Muscle layer of colon (tissue), 2 donors: ENCODE measurements at regions not wholly inside any gene's neighbourhood (a gene's known extent, or its start where the extent isn't known, plus 50 kb on each side); places are given as distances from the start of the nearest gene placed in this dataset.

ENCODE experiments used
- H3K27ac ChIP-seq: one replicate; pipeline ENCODE4 v1.7.0; 2013; ENCODE audit warnings: low read depth, mild to moderate bottlenecking, low read length, moderate library complexity
- H3K27me3 ChIP-seq, 2 donors: one replicate each; pipeline ENCODE4 v1.7.0; 2013; ENCODE audit warnings: low read length in 2 of 2, mild to moderate bottlenecking in 2 of 2; ENCODE audit not compliant: insufficient read depth in 2 of 2, control insufficient read depth in 1 of 2
- H3K36me3 ChIP-seq: one replicate; pipeline ENCODE4 v1.7.0; 2013; ENCODE audit warnings: mild to moderate bottlenecking, low read length; ENCODE audit not compliant: insufficient read depth
- H3K4me1 ChIP-seq: one replicate; pipeline ENCODE4 v1.7.0; 2013; ENCODE audit warnings: mild to moderate bottlenecking, low read length; ENCODE audit not compliant: insufficient read depth
- H3K4me3 ChIP-seq, 2 donors: one replicate each; pipeline ENCODE4 v1.7.0; 2013; ENCODE audit warnings: low read length in 2 of 2, low read depth in 1 of 2, mild to moderate bottlenecking in 1 of 2, moderate library complexity in 1 of 2
- H3K9ac ChIP-seq: one replicate; pipeline ENCODE4 v1.7.0; 2013; ENCODE audit warnings: low read length
- H3K9me3 ChIP-seq: one replicate; pipeline ENCODE4 v1.7.0; 2013; ENCODE audit warnings: mild to moderate bottlenecking, low read length
- donor health status: abdominal sarcoma.
- donor health status: Adenocarcinoma of cecum.

GRCh38 chr5:56367748-56368147 lies 134.6 kb upstream of the ANKRD55 start:
- no peaks in the 10 kb centered on the region for H3K36me3 ChIP-seq
- no peak overlapping the region for H3K27ac ChIP-seq
- no peaks in the 10 kb centered on the region for H3K4me1 ChIP-seq
- H3K27me3 ChIP-seq, result no peaks in the 10 kb centered on the region
- no peaks in the 10 kb centered on the region for H3K9me3 ChIP-seq
- no peak overlapping the region for H3K4me3 ChIP-seq
- H3K9ac ChIP-seq, result no peak overlapping the region

GRCh38 chr5:56366986-56367385 lies 133.9 kb upstream of the ANKRD55 start:
- no peak overlapping the region for H3K9ac ChIP-seq
- H3K4me1 ChIP-seq, result no peaks in the 10 kb centered on the region
- no peaks in the 10 kb centered on the region for H3K27me3 ChIP-seq
- H3K36me3 ChIP-seq, result no peaks in the 10 kb centered on the region
- H3K9me3 ChIP-seq, result no peaks in the 10 kb centered on the region
- no peak overlapping the region for H3K27ac ChIP-seq
- no peak overlapping the region for H3K4me3 ChIP-seq

DNA sequence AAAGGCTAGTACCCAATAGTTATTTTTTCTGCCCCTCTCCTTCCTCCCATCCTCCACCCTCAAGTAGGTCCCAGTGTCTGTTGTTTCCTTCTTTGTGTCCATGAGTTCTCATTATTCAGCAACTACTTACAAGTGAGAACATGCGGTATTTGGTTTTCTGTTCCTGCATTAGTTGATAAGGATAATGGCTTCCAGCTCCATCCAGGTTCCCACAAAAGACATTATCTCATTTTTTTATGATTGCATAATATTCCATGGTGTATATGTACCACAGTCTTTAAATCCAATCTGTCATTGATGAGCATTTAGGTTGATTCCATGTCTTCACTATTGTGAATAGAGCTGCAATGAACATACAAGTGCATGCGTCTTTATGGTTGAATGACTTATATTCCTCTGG lies 128.3 kb upstream of the ANKRD55 start:
- Histone ChIP-seq H3K9ac (no peak overlapping the region), H3K4me3 (no peak overlapping the region), H3K36me3 (no peaks in the 10 kb centered on the region), H3K4me1 (peaks cover 30% of the 10 kb centered on the region), H3K27me3 (no peaks in the 10 kb centered on the region), H3K9me3 (no peaks in the 10 kb centered on the region), H3K27ac (no peak overlapping the region)

DNA sequence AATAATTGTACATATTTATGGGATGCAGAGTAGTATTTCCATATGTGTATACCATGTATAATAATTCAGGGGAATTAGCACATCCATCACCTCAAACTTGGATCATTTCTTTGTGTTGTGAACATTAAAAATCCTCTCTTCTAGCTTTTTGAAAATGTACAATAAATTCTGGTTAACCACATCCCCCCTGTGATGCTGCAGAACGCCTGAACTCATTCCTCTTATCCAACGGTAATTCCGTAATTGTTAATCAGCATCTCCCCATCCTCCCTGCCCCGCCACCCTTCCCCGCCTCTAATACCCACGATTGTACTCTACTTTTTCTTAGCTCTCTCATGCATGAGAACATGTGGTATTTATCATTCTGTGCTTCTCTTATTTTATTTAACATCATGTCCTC lies 127.7 kb upstream of the ANKRD55 start:
- H3K36me3 ChIP-seq, result no peaks in the 10 kb centered on the region
- H3K9me3 ChIP-seq, result no peaks in the 10 kb centered on the region
- H3K9ac ChIP-seq, result no peak overlapping the region
- no peak overlapping the region for H3K27ac ChIP-seq
- H3K4me1 ChIP-seq, result peaks cover 32% of the 10 kb centered on the region
- H3K27me3 ChIP-seq, result no peaks in the 10 kb centered on the region
- H3K4me3 ChIP-seq, result no peak overlapping the region

- Histone ChIP-seq H3K27ac (no peak overlapping the region), H3K9me3 (no peaks in the 10 kb centered on the region), H3K27me3 (no peaks in the 10 kb centered on the region), H3K4me1 (peaks cover 32% of the 10 kb centered on the region), H3K4me3 (no peak overlapping the region), H3K9ac (no peak overlapping the region), H3K36me3 (no peaks in the 10 kb centered on the region)
These were observed 126.9 kb upstream of the ANKRD55 start for GRCh38 chr5:56359809-56360685.

DNA sequence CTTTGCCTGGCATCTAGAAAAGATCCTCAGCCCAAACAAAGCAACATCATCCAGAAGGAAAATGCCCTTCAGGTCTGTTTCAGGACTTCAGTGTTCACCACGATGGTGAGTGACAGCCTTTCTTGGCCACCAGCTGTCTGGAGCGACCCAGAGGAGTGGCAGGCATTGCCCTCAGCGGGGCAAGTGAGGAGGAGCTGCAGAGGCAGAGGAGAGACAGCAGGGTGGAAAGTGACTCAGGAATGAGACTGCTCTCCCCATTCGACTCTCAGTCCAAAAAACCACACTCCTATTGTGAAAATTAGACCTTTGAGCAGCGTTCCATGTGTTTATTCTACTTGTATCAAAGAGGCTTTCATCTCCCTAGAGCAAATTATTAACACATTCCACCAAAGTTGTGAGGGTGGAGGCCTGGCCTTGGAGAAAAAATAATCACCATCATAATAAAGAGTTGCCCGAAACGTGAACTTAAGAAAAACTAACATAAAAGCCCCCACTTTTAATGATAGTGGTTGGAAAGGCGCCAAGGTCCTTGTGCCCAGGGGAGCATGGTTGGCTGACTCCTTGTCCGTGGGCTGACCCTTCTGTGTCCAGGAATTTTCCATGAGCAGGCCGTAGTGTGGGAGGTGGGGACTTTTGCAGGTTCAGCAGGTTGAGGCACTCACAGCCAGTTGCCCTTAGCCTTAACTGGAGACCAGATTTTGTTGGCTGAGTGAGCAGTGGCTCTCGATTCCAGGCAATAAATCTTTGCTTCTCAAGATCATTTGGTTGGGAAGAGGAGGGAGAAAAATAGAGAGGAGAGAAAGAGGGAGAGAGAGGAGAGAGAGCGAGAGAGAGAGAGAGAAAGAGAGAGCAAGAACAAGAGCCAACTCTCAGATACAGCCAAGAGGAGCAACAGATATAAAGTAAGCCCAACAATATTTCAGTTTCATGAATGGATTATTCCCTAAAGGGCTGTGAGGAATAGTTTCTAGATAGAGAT lies 125.9 kb upstream of the ANKRD55 start:
- H3K4me3 ChIP-seq, result no peak overlapping the region
- H3K27me3 ChIP-seq, result no peaks in the 10 kb centered on the region
- H3K27ac ChIP-seq, result peak overlapping the region; percentile 20
- no peak overlapping the region for H3K9ac ChIP-seq
- peaks cover 32% of the 10 kb centered on the region for H3K4me1 ChIP-seq
- no peaks in the 10 kb centered on the region for H3K9me3 ChIP-seq
- no peaks in the 10 kb centered on the region for H3K36me3 ChIP-seq

GRCh38 chr5:56358046-56358445 lies 124.9 kb upstream of the ANKRD55 start:
- no peaks in the 10 kb centered on the region for H3K9me3 ChIP-seq
- peaks cover 32% of the 10 kb centered on the region for H3K4me1 ChIP-seq
- no peaks in the 10 kb centered on the region for H3K27me3 ChIP-seq
- H3K4me3 ChIP-seq, result no peak overlapping the region
- no peak overlapping the region for H3K9ac ChIP-seq
- H3K27ac ChIP-seq, result no peak overlapping the region
- no peaks in the 10 kb centered on the region for H3K36me3 ChIP-seq

DNA sequence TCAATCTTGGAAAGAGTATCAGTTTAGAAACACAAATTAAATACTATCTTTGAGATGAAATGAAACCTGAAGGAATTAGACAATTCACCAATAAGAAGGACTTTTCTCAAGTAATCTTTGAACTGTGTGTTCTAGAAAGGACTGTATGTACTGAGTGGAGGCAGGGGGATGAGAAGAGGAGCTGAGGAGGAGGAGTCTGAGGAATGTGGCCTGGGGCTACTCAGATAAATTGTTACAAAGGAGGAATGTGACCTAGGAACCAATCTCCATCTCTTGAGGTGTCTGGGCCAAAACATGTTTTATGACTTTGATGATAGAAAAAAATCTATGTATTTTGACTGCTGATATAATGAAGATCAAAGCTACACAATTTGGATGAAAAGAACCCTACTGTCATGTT lies 124.3 kb upstream of the ANKRD55 start:
- Histone ChIP-seq H3K4me3 (no peak overlapping the region), H3K36me3 (no peaks in the 10 kb centered on the region), H3K27ac (no peak overlapping the region), H3K9ac (no peak overlapping the region), H3K9me3 (no peaks in the 10 kb centered on the region), H3K4me1 (peaks cover 32% of the 10 kb centered on the region), H3K27me3 (no peaks in the 10 kb centered on the region)

GRCh38 chr5:56356836-56357160 lies 123.7 kb upstream of the ANKRD55 start:
- Histone ChIP-seq H3K9me3 (no peaks in the 10 kb centered on the region), H3K9ac (no peak overlapping the region), H3K4me3 (no peak overlapping the region), H3K36me3 (no peaks in the 10 kb centered on the region), H3K27ac (no peak overlapping the region), H3K4me1 (peaks cover 32% of the 10 kb centered on the region), H3K27me3 (no peaks in the 10 kb centered on the region)

GRCh38 chr5:56356121-56356835 lies 123.1 kb upstream of the ANKRD55 start:
- Histone ChIP-seq H3K36me3 (no peaks in the 10 kb centered on the region), H3K27me3 (no peaks in the 10 kb centered on the region), H3K4me3 (no peak overlapping the region), H3K27ac (no peak overlapping the region), H3K9ac (no peak overlapping the region), H3K9me3 (no peaks in the 10 kb centered on the region), H3K4me1 (peaks cover 32% of the 10 kb centered on the region)

DNA sequence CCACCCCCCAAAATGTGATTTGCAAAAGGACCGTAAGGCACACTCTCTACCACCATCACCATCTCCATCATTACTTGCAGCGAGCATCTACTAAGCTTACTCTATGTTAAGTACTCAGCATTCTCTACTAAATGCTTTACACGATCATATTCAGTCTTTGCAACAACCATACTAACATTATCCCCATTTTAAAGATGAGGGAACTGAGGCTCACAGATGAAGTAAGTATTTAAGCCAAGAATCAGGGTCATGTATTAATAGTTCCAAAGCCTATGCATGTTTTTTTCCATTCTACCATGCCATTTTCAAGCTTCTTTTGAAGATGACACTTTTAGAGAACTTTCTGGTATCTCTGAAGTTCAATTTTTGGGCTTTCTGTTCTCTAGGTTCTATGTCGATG lies 121.7 kb upstream of the ANKRD55 start:
- no peak overlapping the region for H3K27ac ChIP-seq
- no peaks in the 10 kb centered on the region for H3K9me3 ChIP-seq
- H3K4me3 ChIP-seq, result no peak overlapping the region
- H3K9ac ChIP-seq, result no peak overlapping the region
- no peaks in the 10 kb centered on the region for H3K27me3 ChIP-seq
- H3K4me1 ChIP-seq, result peaks cover 39% of the 10 kb centered on the region
- no peaks in the 10 kb centered on the region for H3K36me3 ChIP-seq
